ENCODE measurements at regions not wholly inside any gene's neighbourhood (a gene's known extent, or its start where the extent isn't known, plus 50 kb on each side); places are given as distances from the start of the nearest gene placed in this dataset.

DNA sequence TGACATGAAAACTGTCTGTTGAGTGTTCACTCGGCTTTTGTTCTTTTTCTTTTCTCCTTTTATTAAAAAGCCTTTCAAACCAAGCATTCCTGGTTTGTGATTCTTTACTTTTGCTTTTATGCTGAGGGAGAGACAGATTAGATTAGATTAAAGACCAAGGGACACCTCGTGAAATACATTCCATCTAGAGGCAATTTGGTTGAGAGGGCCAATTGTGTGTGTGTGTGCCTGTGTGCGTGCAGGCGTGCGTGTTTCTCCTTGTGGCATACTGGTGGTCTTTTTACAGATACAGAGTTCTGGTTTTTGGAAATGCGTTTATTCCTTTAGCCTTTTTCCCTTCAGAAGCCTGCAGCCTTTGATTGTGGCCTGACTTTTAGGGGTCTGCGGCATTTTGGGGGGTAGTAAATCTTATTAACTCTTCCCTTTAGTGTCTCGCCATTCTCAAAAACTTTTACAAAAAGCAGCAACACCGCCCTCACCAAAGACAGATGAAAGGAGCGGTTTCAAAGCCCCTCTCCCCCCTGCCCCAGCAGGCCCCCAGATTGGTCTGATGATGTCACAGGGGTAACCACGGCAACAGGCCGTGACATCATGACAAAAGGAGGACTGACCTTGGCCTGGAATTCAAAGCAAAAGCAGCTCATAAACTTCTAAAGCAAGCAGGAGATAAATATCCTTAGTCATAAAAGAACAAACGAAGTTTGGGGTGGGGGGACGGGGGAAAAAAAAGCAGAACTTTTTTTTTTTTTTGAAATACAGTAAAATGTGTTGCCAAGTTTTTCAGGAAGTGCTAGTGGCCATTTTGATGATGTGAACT lies 84.1 kb upstream of the TBX3 start:
- TF ChIP-seq, protein P1, sequence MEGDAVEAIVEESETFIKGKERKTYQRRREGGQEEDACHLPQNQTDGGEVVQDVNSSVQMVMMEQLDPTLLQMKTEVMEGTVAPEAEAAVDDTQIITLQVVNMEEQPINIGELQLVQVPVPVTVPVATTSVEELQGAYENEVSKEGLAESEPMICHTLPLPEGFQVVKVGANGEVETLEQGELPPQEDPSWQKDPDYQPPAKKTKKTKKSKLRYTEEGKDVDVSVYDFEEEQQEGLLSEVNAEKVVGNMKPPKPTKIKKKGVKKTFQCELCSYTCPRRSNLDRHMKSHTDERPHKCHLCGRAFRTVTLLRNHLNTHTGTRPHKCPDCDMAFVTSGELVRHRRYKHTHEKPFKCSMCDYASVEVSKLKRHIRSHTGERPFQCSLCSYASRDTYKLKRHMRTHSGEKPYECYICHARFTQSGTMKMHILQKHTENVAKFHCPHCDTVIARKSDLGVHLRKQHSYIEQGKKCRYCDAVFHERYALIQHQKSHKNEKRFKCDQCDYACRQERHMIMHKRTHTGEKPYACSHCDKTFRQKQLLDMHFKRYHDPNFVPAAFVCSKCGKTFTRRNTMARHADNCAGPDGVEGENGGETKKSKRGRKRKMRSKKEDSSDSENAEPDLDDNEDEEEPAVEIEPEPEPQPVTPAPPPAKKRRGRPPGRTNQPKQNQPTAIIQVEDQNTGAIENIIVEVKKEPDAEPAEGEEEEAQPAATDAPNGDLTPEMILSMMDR (conservative IDR thresholded peaks at IDR 0.05; ENCODE audit: low read length), result no peak
- TF ChIP-seq EZH2phosphoT487 (IDR thresholded peaks at IDR 0.05; ENCODE audit: borderline replicate concordance), result no peak
- Histone ChIP-seq H3K9me2 (replicated peaks; ENCODE audit: low read depth, low read length) (no peaks in the 10 kb centered on the region), H3K27me3 (ENCODE audit: insufficient read depth, low read length, poor library complexity, severe bottlenecking) (no peaks in the 10 kb centered on the region), H3K79me2 (ENCODE audit: insufficient read depth, low read length) (no peaks in the 10 kb centered on the region), H3K36me3 (ENCODE audit: insufficient read depth, low read length) (no peaks in the 10 kb centered on the region), H3K9me3 (ENCODE audit: insufficient read depth, low read depth, low read length) (no peaks in the 10 kb centered on the region; the same call in 1 of the 2 replicates), H3K4me1 (ENCODE audit: insufficient read depth, low read length, poor library complexity, severe bottlenecking) (no peaks in the 10 kb centered on the region), H3F3A (ENCODE audit: low read depth) (no peaks in the 10 kb centered on the region), H4K20me1 (ENCODE audit: insufficient read depth, low read length, poor library complexity, severe bottlenecking) (no peaks in the 10 kb centered on the region), H3K4me2 (ENCODE audit: low read depth, low read length, poor library complexity, severe bottlenecking) (no peak overlapping the region), H2AFZ (ENCODE audit: low read length) (no peak overlapping the region), H3K4me3 (ENCODE audit: low read length, poor library complexity, severe bottlenecking) (no peak overlapping the region), H3K9ac (ENCODE audit: low read depth, low read length, poor library complexity, severe bottlenecking) (no peak overlapping the region)

DNA sequence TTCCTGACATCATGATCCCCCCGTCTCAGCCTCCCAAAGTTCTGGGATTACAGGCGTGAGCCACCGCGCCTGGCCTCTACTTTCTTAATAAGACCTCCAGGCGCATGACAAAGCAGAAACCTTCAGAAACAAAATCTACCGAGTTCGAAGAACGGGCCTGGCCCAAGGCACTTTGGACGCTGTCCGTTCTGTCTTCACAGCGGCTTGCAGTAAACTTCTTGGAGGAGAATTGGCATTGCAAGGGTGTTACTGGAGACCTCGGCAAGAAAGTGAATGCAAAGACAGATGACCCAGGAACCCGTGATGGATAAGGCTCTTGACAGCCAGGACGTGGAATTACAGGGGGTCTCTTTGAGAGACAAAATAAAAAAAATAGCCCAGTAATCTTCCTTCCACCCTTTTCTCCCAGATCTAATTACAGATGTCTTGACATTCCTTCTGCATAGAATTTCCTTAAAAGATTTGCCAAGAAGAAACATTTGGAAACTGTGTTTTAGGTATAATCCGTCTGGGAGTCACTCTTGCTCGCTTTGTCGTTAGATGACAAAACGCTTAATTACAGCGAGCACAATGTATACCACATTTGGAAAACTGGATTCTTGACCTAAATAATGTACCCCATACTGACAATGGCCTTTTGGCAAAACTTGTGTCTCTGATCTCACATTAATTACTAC lies 83.2 kb upstream of the TBX3 start:
- H3K9me3 ChIP-seq (ENCODE audit: insufficient read depth, low read depth, low read length), result no peaks in the 10 kb centered on the region; the same call in 1 of the 2 replicates
- no peak overlapping the region for H3K4me3 ChIP-seq (ENCODE audit: low read length, poor library complexity, severe bottlenecking)
- no peaks in the 10 kb centered on the region for H4K20me1 ChIP-seq (ENCODE audit: insufficient read depth, low read length, poor library complexity, severe bottlenecking)
- H3K36me3 ChIP-seq (ENCODE audit: insufficient read depth, low read length), result no peaks in the 10 kb centered on the region
- no peaks in the 10 kb centered on the region for H3K79me2 ChIP-seq (ENCODE audit: insufficient read depth, low read length)
- H2AFZ ChIP-seq (ENCODE audit: low read length), result no peak overlapping the region
- H3K4me2 ChIP-seq (ENCODE audit: low read depth, low read length, poor library complexity, severe bottlenecking), result no peak overlapping the region
- no peaks in the 10 kb centered on the region for H3K27me3 ChIP-seq (ENCODE audit: insufficient read depth, low read length, poor library complexity, severe bottlenecking)
- no peaks in the 10 kb centered on the region for H3F3A ChIP-seq (ENCODE audit: low read depth)
- H3K4me1 ChIP-seq (ENCODE audit: insufficient read depth, low read length, poor library complexity, severe bottlenecking), result no peaks in the 10 kb centered on the region
- no peak overlapping the region for H3K9ac ChIP-seq (ENCODE audit: low read depth, low read length, poor library complexity, severe bottlenecking)
- no peaks in the 10 kb centered on the region for H3K9me2 ChIP-seq (replicated peaks; ENCODE audit: low read depth, low read length)
- TF ChIP-seq, protein P1 (conservative IDR thresholded peaks at IDR 0.05; ENCODE audit: low read length), result no peak
- no peak for TF ChIP-seq EZH2phosphoT487 (IDR thresholded peaks at IDR 0.05; ENCODE audit: borderline replicate concordance)

- Histone ChIP-seq H4K20me1 (ENCODE audit: insufficient read depth, low read length, poor library complexity, severe bottlenecking) (no peaks in the 10 kb centered on the region), H3K4me3 (ENCODE audit: low read length, poor library complexity, severe bottlenecking) (no peak overlapping the region)
These were observed 82.2 kb upstream of the TBX3 start for GRCh38 chr12:114765960-114766691.

More at GRCh38 chr12:114765960-114766691, 82.2 kb upstream of the TBX3 start:
- Histone ChIP-seq H3K9ac (ENCODE audit: low read depth, low read length, poor library complexity, severe bottlenecking) (no peak overlapping the region), H3K9me2 (replicated peaks; ENCODE audit: low read depth, low read length) (no peaks in the 10 kb centered on the region), H3K4me2 (ENCODE audit: low read depth, low read length, poor library complexity, severe bottlenecking) (no peak overlapping the region), H3K9me3 (ENCODE audit: insufficient read depth, low read depth, low read length) (no peaks in the 10 kb centered on the region; the same call in 1 of the 2 replicates), H3K36me3 (ENCODE audit: insufficient read depth, low read length) (no peaks in the 10 kb centered on the region), H2AFZ (ENCODE audit: low read length) (no peak overlapping the region), H3K27me3 (ENCODE audit: insufficient read depth, low read length, poor library complexity, severe bottlenecking) (no peaks in the 10 kb centered on the region), H3F3A (ENCODE audit: low read depth) (no peaks in the 10 kb centered on the region), H3K4me1 (ENCODE audit: insufficient read depth, low read length, poor library complexity, severe bottlenecking) (no peaks in the 10 kb centered on the region), H3K79me2 (ENCODE audit: insufficient read depth, low read length) (no peaks in the 10 kb centered on the region)
- no peak for TF ChIP-seq EZH2phosphoT487 (IDR thresholded peaks at IDR 0.05; ENCODE audit: borderline replicate concordance)
- TF ChIP-seq, protein P1 (conservative IDR thresholded peaks at IDR 0.05; ENCODE audit: low read length), result no peak

All from Loucy (cell line).